IgD-negative memory B cell (primary cell): ENCODE measurements at regions not wholly inside any gene's neighbourhood (a gene's known extent, or its start where the extent isn't known, plus 50 kb on each side); places are given as distances from the start of the nearest gene placed in this dataset.

ENCODE experiments used
- H3K27ac Mint-ChIP-seq, 3 donors: one replicate each; pipeline ENCODE4 v1.8.0; 2020 to 2022; ENCODE audit warnings: mild to moderate bottlenecking in 3 of 3, mixed read lengths in 3 of 3, moderate library complexity in 1 of 3
- H3K27me3 Mint-ChIP-seq: one replicate; pipeline ENCODE4 v1.8.0; 2021; ENCODE audit warnings: mixed read lengths
- H3K36me3 Mint-ChIP-seq: one replicate; pipeline ENCODE4 v1.8.0; 2020; ENCODE audit warnings: mild to moderate bottlenecking, mixed read lengths
- H3K4me1 Mint-ChIP-seq, 3 donors: one replicate each; pipeline ENCODE4 v1.8.0; 2020 to 2022; ENCODE audit warnings: mixed read lengths in 3 of 3, mild to moderate bottlenecking in 1 of 3
- H3K4me3 Mint-ChIP-seq, 4 donors: one replicate each; pipeline ENCODE4 v1.8.0; 2020 to 2022; ENCODE audit warnings: mild to moderate bottlenecking in 4 of 4, mixed read lengths in 4 of 4, moderate library complexity in 3 of 4
- H3K9me3 Mint-ChIP-seq, 3 donors: one replicate each; pipeline ENCODE4 v1.8.0; 2020 to 2021; ENCODE audit warnings: mixed read lengths in 3 of 3, mild to moderate bottlenecking in 1 of 3

GRCh38 chr16:49078571-49078970 is 203.1 kb downstream of the CBLN1 start:
- no peak overlapping the region for H3K4me3 Mint-ChIP-seq
- H3K27ac Mint-ChIP-seq: no peak overlapping the region
- H3K9me3 Mint-ChIP-seq: peaks cover 1 to 13% (median 11%) of the 10 kb centered on the region in 3 donors
- no peaks in the 10 kb centered on the region for H3K36me3 Mint-ChIP-seq
- H3K27me3 Mint-ChIP-seq: peaks cover 1% of the 10 kb centered on the region
- H3K4me1 Mint-ChIP-seq: no peaks in the 10 kb centered on the region

- H3K27ac Mint-ChIP-seq: no peak overlapping the region
- peaks cover 1% of the 10 kb centered on the region for H3K27me3 Mint-ChIP-seq
- H3K4me1 Mint-ChIP-seq: no peaks in the 10 kb centered on the region
- H3K9me3 Mint-ChIP-seq: peaks cover 1 to 13% (median 11%) of the 10 kb centered on the region in 3 donors
- no peaks in the 10 kb centered on the region for H3K36me3 Mint-ChIP-seq
- H3K4me3 Mint-ChIP-seq: peak overlapping the region in 1 of 4 donors; percentile 24
These were observed 203.5 kb downstream of the CBLN1 start for GRCh38 chr16:49078104-49078503.

GRCh38 chr16:49075709-49076108 is 205.9 kb downstream of the CBLN1 start:
- H3K36me3 Mint-ChIP-seq: no peaks in the 10 kb centered on the region
- no peaks in the 10 kb centered on the region for H3K4me1 Mint-ChIP-seq
- H3K27me3 Mint-ChIP-seq: no peaks in the 10 kb centered on the region
- H3K27ac Mint-ChIP-seq: no peak overlapping the region
- H3K9me3 Mint-ChIP-seq: peaks cover 0 to 13% (median 7%) of the 10 kb centered on the region in 3 donors
- no peak overlapping the region for H3K4me3 Mint-ChIP-seq

GRCh38 chr16:49068224-49068623 is 213.4 kb downstream of the CBLN1 start:
- Mint-ChIP-seq H3K4me3 (no peak overlapping the region), H3K27me3 (no peaks in the 10 kb centered on the region), H3K27ac (peak overlapping the region in 1 of 3 donors; percentile 4), H3K4me1 (no peaks in the 10 kb centered on the region), H3K36me3 (no peaks in the 10 kb centered on the region), H3K9me3 (peaks cover 0 to 7% (median 7%) of the 10 kb centered on the region in 3 donors)

GRCh38 chr16:49067776-49068175 is 213.9 kb downstream of the CBLN1 start:
- Mint-ChIP-seq H3K9me3 (peaks cover 0 to 7% (median 7%) of the 10 kb centered on the region in 3 donors), H3K27me3 (no peaks in the 10 kb centered on the region), H3K4me1 (no peaks in the 10 kb centered on the region), H3K4me3 (no peak overlapping the region), H3K36me3 (no peaks in the 10 kb centered on the region), H3K27ac (peak overlapping the region in 1 of 3 donors; percentile 4)

- H3K4me3 Mint-ChIP-seq: no peak overlapping the region
- H3K9me3 Mint-ChIP-seq: peaks cover 0 to 5% (median 0%) of the 10 kb centered on the region in 3 donors
- no peaks in the 10 kb centered on the region for H3K27me3 Mint-ChIP-seq
- no peak overlapping the region for H3K27ac Mint-ChIP-seq
- no peaks in the 10 kb centered on the region for H3K36me3 Mint-ChIP-seq
- H3K4me1 Mint-ChIP-seq: no peaks in the 10 kb centered on the region
These were observed 220.4 kb downstream of the CBLN1 start for GRCh38 chr16:49061137-49061714.

GRCh38 chr16:49060728-49061127 is 220.9 kb downstream of the CBLN1 start:
- Mint-ChIP-seq H3K9me3 (peaks cover 0 to 6% (median 0%) of the 10 kb centered on the region in 3 donors), H3K27me3 (no peaks in the 10 kb centered on the region), H3K4me1 (no peaks in the 10 kb centered on the region)

GRCh38 chr16:49058382-49058781 is 223.3 kb downstream of the CBLN1 start:
- Mint-ChIP-seq H3K9me3 (peaks cover 0 to 6% (median 3%) of the 10 kb centered on the region in 3 donors), H3K27me3 (no peaks in the 10 kb centered on the region), H3K4me3 (no peak overlapping the region), H3K4me1 (no peaks in the 10 kb centered on the region), H3K36me3 (no peaks in the 10 kb centered on the region), H3K27ac (no peak overlapping the region)

More at GRCh38 chr16:49060728-49061127, 220.9 kb downstream of the CBLN1 start:
- Mint-ChIP-seq H3K4me3 (no peak overlapping the region), H3K36me3 (no peaks in the 10 kb centered on the region), H3K27ac (no peak overlapping the region)

- Mint-ChIP-seq H3K9me3 (peaks cover 0 to 6% (median 3%) of the 10 kb centered on the region in 3 donors), H3K4me1 (no peaks in the 10 kb centered on the region), H3K36me3 (no peaks in the 10 kb centered on the region), H3K27me3 (no peaks in the 10 kb centered on the region), H3K27ac (no peak overlapping the region), H3K4me3 (no peak overlapping the region)
These were observed 223.7 kb downstream of the CBLN1 start for GRCh38 chr16:49057936-49058335.

GRCh38 chr16:49057391-49057790 is 224.2 kb downstream of the CBLN1 start:
- Mint-ChIP-seq H3K4me3 (no peak overlapping the region), H3K4me1 (no peaks in the 10 kb centered on the region), H3K27ac (no peak overlapping the region), H3K9me3 (peaks cover 0 to 6% (median 3%) of the 10 kb centered on the region in 3 donors), H3K36me3 (no peaks in the 10 kb centered on the region), H3K27me3 (no peaks in the 10 kb centered on the region)

GRCh38 chr16:49056546-49056945 is 225.1 kb downstream of the CBLN1 start:
- H3K27me3 Mint-ChIP-seq: peaks cover 2% of the 10 kb centered on the region
- H3K4me1 Mint-ChIP-seq: no peaks in the 10 kb centered on the region
- no peaks in the 10 kb centered on the region for H3K36me3 Mint-ChIP-seq
- H3K9me3 Mint-ChIP-seq: peaks cover 0 to 5% (median 3%) of the 10 kb centered on the region in 3 donors
- H3K27ac Mint-ChIP-seq: no peak overlapping the region
- H3K4me3 Mint-ChIP-seq: no peak overlapping the region

GRCh38 chr16:49055824-49056545 is 225.7 kb downstream of the CBLN1 start:
- Mint-ChIP-seq H3K9me3 (peaks cover 0 to 5% (median 3%) of the 10 kb centered on the region in 3 donors), H3K27me3 (peaks cover 2% of the 10 kb centered on the region), H3K27ac (no peak overlapping the region), H3K4me1 (no peaks in the 10 kb centered on the region), H3K4me3 (no peak overlapping the region), H3K36me3 (no peaks in the 10 kb centered on the region)

- H3K27me3 Mint-ChIP-seq: peaks cover 2% of the 10 kb centered on the region
- no peaks in the 10 kb centered on the region for H3K4me1 Mint-ChIP-seq
- H3K4me3 Mint-ChIP-seq: no peak overlapping the region
- peaks cover 0 to 5% (median 3%) of the 10 kb centered on the region in 3 donors for H3K9me3 Mint-ChIP-seq
- no peaks in the 10 kb centered on the region for H3K36me3 Mint-ChIP-seq
- H3K27ac Mint-ChIP-seq: no peak overlapping the region
These were observed 226.3 kb downstream of the CBLN1 start for GRCh38 chr16:49055291-49055690.

GRCh38 chr16:49054606-49055005 is 227.0 kb downstream of the CBLN1 start:
- H3K27ac Mint-ChIP-seq: no peak overlapping the region
- H3K27me3 Mint-ChIP-seq: peaks cover 2% of the 10 kb centered on the region
- H3K36me3 Mint-ChIP-seq: no peaks in the 10 kb centered on the region
- H3K9me3 Mint-ChIP-seq: peaks cover 0 to 5% (median 3%) of the 10 kb centered on the region in 3 donors
- H3K4me3 Mint-ChIP-seq: no peak overlapping the region
- no peaks in the 10 kb centered on the region for H3K4me1 Mint-ChIP-seq

GRCh38 chr16:49052846-49053245 is 228.8 kb downstream of the CBLN1 start:
- no peak overlapping the region for H3K27ac Mint-ChIP-seq
- H3K4me1 Mint-ChIP-seq: no peaks in the 10 kb centered on the region
- peaks cover 0 to 5% (median 3%) of the 10 kb centered on the region in 3 donors for H3K9me3 Mint-ChIP-seq
- no peaks in the 10 kb centered on the region for H3K36me3 Mint-ChIP-seq
- no peak overlapping the region for H3K4me3 Mint-ChIP-seq
- peaks cover 2% of the 10 kb centered on the region for H3K27me3 Mint-ChIP-seq

- Mint-ChIP-seq H3K27me3 (peaks cover 2% of the 10 kb centered on the region), H3K36me3 (no peaks in the 10 kb centered on the region), H3K4me3 (no peak overlapping the region), H3K9me3 (peaks cover 0 to 3% (median 2%) of the 10 kb centered on the region in 3 donors), H3K4me1 (no peaks in the 10 kb centered on the region), H3K27ac (no peak overlapping the region)
These were observed 230.1 kb downstream of the CBLN1 start for GRCh38 chr16:49051576-49051975.
